IPS-NIHi7 (cell line): ENCODE measurements at regions not wholly inside any gene's neighbourhood (a gene's known extent, or its start where the extent isn't known, plus 50 kb on each side); places are given as distances from the start of the nearest gene placed in this dataset.
A peak's percentile ranks its signal among the peaks of the same experiment; 100 is the strongest.

Experiments
- DNase-seq: peaks from one replicate; pipeline ENCODE4 v3.0.0; 2012; ENCODE audit warnings: mixed read lengths; ENCODE audit errors: extremely low spot score

DNA sequence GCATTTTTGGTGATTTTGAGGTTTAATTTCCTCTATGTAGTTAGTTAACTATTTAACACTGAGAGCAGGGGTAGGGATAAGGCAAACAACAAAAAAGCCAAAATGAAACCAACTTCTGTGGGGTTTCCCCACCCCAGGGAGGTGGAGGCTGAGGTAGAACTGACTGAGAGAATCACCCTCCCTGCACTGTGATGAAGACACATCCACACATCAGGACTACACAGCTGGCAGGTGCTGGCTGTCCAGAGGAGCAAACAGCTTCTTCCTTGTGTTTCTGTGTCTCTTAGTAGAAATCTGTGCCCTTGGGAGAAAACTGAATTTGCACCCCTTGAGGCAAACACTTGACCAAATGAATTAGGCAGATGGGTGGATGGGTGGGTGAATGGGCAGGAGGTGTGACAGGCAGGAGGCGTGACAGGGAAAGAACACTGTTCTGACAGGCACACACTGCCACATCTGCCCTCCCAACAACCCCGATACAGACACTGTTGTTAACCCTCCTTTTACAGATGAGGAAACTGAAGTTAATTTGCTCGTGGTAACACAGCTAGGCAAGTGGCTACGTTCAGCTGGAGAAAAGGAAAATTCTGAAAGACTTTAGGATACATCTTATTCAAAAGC lies 62.9 kb upstream of the AMZ2 start:
- no peak for DNase-seq

DNA sequence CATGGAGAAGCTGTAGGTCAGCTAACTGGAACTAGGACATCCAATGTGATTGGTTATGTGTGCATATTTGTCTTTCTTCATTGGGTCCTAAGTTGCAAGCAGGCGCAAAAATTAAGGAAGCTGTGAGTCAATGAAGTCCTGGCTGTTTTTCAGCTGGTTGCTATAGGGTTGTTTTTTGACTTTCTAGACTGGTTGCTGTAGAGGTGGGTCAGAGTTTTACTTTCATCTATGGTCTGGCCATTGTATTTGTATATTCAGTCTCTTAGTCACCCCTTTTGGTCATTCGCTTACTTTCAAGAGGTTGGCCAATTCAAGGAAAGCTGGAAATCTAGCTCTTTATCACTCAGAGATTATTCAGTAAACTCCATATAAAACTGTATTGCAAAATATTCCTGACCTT lies 62.0 kb upstream of the AMZ2 start:
- no peak for DNase-seq

DNA sequence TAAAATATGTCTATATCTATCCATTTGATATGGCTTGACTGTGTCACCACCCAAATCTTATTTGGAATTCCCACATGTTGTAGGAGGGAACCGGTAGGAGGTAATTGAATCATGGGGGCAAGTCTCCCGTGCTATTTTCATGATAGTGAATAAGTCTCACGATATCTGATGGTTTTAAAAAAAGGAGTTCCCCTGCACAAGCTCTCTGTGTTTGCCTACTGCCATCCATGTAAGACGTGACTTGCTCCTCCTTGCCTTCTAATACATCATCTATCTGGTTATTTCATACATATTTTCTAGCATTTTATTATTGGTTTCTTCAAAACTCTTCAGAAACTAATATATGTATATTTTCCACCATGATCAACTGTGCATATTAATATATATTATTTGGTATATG lies 57.3 kb upstream of the AMZ2 start:
- DNase-seq, result no peak

DNA sequence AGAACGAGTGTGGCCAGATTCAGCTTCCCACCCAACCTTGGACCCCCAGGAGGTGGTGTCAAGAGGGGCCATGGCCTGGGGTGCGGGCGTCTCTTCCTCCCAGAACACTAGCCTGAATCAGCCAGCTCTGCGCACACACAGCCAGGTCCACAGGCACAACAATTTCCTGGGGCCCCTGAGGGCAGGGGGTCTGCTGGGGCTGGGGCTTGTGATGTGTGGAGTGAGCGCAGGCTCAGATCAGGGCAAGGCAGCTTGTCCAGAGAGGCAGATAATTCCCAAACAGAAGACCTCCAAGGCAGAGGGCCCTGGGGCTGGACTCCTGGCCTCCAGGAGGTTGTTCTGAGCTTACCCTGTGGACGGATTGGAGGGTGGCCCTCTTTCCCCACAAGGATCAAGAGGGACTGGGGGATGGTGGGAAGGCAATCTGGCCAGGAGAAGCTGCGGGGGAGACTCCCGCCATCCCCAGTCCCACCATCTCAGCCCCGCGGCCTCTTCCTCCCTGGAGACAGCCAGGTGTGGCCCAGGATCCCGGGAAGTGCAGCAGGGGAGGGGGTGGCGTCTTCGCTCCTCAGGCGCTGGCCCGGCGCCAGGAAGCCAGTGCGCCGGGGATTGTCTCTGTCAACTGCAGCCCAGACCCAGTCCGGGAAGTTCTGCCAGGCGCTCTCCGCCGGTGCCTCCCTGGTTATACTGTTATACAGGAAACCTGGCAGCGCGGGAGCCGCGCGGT lies 52.0 kb upstream of the AMZ2 start:
- DNase-seq, result peak; percentile 49

DNA sequence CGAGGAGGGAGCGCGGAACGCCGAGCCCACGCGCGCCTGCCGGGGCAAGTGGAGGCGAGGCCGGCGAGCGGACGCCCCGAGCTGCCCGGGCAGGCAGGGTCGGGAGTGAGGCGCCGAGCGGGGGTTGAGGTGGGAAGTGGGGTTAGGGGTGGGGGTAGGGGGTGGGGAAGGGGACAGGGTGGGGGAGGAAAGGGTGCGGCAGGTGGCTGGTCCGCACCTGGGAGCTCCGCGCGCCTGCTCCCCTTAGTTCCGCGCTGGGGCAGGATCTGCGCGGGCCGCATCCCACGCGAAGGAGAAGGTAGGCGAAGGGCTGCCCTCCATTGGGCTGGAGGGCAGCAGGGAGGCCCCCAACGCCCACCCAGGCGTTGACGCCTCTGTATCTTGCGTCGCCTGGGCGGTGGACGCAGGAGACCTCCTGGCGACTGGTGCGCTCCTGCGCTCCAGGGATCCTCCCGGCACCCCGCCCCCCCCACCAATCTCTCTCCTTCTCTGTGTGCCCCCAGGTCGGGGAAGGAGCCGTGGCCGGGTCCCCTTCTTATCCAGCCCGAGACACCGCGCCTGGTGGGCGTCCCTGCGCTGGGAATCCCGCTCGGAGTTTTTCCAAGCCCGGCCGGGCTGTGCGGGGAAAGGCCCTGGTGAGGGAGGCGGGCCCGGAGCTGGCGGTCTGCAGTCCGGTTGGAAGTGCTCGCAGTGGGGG lies 51.3 kb upstream of the AMZ2 start:
- no peak for DNase-seq

DNA sequence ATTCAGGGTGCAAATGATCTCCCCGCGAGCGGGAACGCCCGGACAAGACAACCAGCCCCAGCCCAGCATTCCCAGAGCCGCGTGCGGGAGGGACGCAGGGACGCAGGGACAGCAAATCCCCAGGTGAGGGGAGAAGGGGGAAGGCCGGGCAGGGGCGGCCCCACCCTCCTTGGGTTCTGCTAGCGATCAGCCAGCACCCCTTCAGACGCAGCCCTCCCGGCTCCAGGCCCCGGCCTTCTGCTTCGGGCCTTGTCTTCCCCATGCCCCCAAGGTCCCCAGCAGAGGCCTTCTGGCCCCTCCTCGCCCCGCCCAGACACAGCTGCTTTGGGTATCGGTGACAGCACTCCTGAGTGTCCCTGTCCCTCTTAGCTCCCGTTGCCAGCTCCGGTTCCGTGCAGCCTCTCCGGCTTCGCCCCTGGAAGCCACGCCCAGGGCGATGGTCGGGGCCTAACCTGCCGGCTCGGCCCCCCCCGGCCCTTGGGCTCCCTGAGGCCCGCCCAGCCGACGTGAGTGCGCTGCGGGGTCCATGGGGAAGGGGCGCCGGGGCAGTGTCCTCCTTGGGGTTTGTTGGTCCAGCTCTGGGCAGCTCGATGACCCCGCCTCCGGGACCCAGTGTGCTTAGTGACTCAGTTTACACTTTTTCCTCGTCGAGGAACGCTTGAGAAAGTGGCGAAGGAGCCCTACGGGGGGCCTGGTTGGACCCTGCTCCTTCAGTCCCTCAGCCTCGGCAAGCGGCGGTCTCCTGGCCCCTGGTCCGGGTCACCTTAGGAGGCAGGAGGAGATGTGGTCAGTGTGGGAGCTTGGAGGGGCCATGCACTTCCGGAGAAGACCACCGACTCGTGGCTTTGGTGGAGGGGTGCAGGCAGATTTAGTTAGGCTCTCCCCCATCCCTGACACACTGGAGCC lies 50.5 kb upstream of the AMZ2 start:
- peak; percentile 31 for DNase-seq

DNA sequence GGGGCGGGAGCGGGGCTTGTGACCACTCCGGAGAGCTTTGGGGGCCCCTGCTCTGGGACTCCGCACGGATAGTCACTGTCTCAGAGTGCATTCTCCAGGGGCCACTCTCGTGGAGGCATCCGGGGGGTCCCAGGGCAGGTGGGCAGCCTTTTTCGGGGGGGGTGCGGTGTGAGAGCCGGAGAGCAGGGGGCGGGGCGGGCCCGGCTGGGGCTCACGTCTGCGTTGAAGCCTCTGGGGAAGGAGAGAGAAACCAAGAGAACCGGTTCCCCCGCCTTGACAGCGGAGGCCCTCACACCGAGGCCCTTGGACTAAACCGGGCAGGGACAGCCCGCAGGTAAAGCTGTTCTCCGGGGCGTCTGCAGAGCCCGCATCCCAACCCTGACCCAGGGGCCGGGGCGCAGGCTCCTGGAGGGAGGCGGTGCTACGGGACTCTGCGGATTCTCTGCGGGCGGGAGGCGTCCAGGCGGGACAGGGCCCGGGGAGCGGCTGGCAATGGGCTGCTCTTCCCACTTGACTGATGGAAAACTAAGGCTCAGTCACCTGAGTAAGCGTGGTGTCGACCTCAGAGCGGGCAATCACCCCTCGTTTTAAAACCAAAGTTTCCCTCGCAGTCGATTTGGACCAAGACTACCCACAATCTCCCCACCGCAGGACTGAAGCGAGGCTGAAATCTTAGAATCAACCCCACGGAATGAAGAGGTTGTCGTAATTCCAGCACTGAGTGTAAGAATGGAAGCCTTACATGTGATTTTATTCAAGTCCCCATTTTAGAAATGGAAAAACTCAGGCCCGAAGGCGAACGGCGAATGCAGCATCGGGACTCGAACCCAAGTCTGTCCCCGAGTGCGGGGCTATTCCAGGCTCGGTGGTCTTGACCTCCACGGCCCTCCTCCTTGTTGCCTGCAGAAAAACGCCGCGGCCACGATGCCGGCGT lies 49.6 kb upstream of the AMZ2 start:
- DNase-seq, result peak; percentile 50
